ENCODE measurements at regions not wholly inside any gene's neighbourhood (a gene's known extent, or its start where the extent isn't known, plus 50 kb on each side); places are given as distances from the start of the nearest gene placed in this dataset.

GRCh38 chr16:7278636-7279035 is 54.0 kb upstream of the RBFOX1 start:
- no peak for TF ChIP-seq CTCF (IDR thresholded peaks at IDR 0.05; ENCODE audit: insufficient read depth, missing control alignments)
- no peak for DNase-seq (ENCODE audit: insufficient read length, low spot score)
- no peak for FAIRE-seq

GRCh38 chr16:7272567-7273158 is 60.0 kb upstream of the RBFOX1 start:
- TF ChIP-seq CTCF (IDR thresholded peaks at IDR 0.05; ENCODE audit: insufficient read depth, missing control alignments) = no peak
- FAIRE-seq = no peak
- no peak for DNase-seq (ENCODE audit: insufficient read length, low spot score)

- FAIRE-seq (no peak), DNase-seq (ENCODE audit: insufficient read length, low spot score) (no peak)
- no peak for TF ChIP-seq CTCF (IDR thresholded peaks at IDR 0.05; ENCODE audit: insufficient read depth, missing control alignments)
These were observed 61.2 kb upstream of the RBFOX1 start for GRCh38 chr16:7271486-7271885.

- TF ChIP-seq CTCF (IDR thresholded peaks at IDR 0.05; ENCODE audit: insufficient read depth, missing control alignments) = no peak
- FAIRE-seq = no peak
- no peak for DNase-seq (ENCODE audit: insufficient read length, low spot score)
These were observed 61.8 kb upstream of the RBFOX1 start for GRCh38 chr16:7270823-7271222.

DNA sequence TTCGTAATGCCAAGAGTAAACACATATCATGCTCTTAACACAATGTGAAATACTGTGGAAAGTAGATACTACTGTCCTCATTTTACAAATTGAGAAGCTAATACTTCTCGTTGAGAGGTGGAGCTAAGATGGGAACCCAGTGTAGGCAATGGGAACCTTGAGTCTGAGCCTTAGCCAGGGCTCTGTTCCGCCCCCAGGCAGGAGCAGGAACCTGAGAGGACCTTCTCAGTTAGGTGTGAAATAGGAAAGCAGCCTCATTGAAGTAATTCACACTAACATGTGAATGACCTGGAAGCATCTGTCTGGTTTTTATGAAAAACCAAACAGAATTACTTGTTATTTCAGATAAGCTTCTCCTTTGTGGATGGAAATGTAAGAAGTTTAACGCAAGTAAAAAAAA is 62.6 kb upstream of the RBFOX1 start:
- FAIRE-seq (no peak), DNase-seq (ENCODE audit: insufficient read length, low spot score) (no peak)
- TF ChIP-seq CTCF (IDR thresholded peaks at IDR 0.05; ENCODE audit: insufficient read depth, missing control alignments) = no peak

DNA sequence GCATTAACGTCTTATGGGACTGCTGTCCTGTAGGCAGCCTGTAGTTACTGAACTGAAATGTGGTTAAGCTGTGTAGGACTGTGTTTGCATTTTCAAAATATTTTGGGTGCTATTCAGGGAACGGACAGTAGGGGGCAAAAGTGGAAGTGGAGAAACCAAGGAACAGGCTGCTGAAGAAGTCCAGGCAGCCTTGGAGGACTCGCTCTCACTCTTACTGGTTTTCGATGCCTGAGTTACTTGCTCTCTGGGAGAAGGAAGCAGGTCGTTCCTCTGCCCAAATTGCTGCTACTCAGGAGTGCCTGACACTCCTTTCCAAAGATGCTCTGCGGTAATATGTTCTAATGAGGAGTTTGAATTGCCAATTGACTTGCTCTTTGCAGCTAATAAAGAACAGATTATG is 64.5 kb upstream of the RBFOX1 start:
- DNase-seq (ENCODE audit: insufficient read length, low spot score) (peak; percentile 25), FAIRE-seq (no peak)
- TF ChIP-seq CTCF (IDR thresholded peaks at IDR 0.05; ENCODE audit: insufficient read depth, missing control alignments) = peak; percentile 68

DNA sequence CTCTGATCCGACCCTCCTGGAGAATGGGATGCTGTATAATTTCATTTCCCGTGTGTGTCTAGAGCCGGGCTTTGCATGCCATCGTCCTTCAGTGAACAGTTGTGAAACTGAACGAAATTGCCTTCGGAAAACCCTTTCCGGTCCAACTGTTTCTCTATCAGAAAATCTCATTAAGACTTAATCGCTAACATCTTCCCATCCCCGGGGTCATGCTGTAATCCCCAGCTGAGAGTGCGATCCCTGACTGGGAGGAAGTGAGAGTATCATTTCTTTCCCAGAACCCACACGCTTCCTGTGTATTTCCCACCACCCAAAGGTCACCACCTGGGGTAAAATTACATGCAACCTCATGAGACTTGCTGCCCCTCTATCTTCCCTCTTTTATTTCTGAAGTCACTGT is 75.6 kb upstream of the RBFOX1 start:
- DNase-seq (ENCODE audit: insufficient read length, low spot score) (no peak), FAIRE-seq (no peak)
- no peak for TF ChIP-seq CTCF (IDR thresholded peaks at IDR 0.05; ENCODE audit: insufficient read depth, missing control alignments)
